PC-3 (cell line): ENCODE measurements at regions not wholly inside any gene's neighbourhood (a gene's known extent, or its start where the extent isn't known, plus 50 kb on each side); places are given as distances from the start of the nearest gene placed in this dataset.

Experiments
- ATAC-seq: fragments of 200-7000 bp; cut with Tn5 transposase; 2 replicates; pipeline ENCODE4 v1.9.1; 2020; ENCODE audit warnings: mild to moderate bottlenecking, moderate library complexity
- BruUV-seq: library from RNA; stranded (reverse); fragments of 400-500 nt; replicated peaks from 2 replicates; lab custom pipeline; 2021; lab: Mats Ljungman, UMichigan
- CTCF ChIA-PET: fragments of 300-600 bp; sonication (Branson Sonifier 250); formaldehyde crosslinking; loops from one replicate; lab custom pipeline; 2022; ENCODE audit warnings: antibody characterized with exemption; lab: Charles Lee
- POLR2A ChIA-PET: fragments of 300-600 bp; sonication (Branson Sonifier 250); formaldehyde crosslinking; loops from one replicate; lab custom pipeline; 2022; ENCODE audit warnings: antibody characterized with exemption; ENCODE audit not compliant: unreplicated experiment; lab: Charles Lee
- DNase-seq: peaks from one replicate; pipeline ENCODE4 v3.0.0-alpha.2; 2015
- H2AFZ ChIP-seq: fragments of 300-600 bp; sonication (generic); 2 replicates; pipeline ENCODE4 v1.6.0; 2016; ENCODE audit warnings: antibody characterized with exemption, low read length
- H3F3A ChIP-seq: fragments of 300-600 bp; sonication (generic); one replicate; pipeline ENCODE4 v1.6.0; 2017; ENCODE audit warnings: antibody characterized with exemption, low read length, control low read depth, mild to moderate bottlenecking; ENCODE audit not compliant: unreplicated experiment
- H3K27ac ChIP-seq: fragments of 300-600 bp; sonication (generic); 2 replicates; pipeline ENCODE4 v1.5.1; 2016; ENCODE audit warnings: mild to moderate bottlenecking, low read length
- H3K27me3 ChIP-seq: fragments of 300-600 bp; sonication (generic); 2 replicates; pipeline ENCODE4 v1.6.1; 2016; ENCODE audit warnings: low read length, mixed read lengths
- H3K36me3 ChIP-seq: fragments of 300-600 bp; sonication (generic); 2 replicates; pipeline ENCODE4 v1.6.1; 2016; ENCODE audit warnings: low read depth, mixed run types, low read length, mixed read lengths
- H3K4me1 ChIP-seq: fragments of 300-600 bp; sonication (generic); 2 replicates; pipeline ENCODE4 v1.5.1; 2016; ENCODE audit warnings: low read length; ENCODE audit not compliant: insufficient read depth
- H3K4me2 ChIP-seq: fragments of 300-600 bp; sonication (generic); 2 replicates; pipeline ENCODE4 v1.6.0; 2016; ENCODE audit warnings: low read length
- H3K4me3 ChIP-seq: fragments of 300-600 bp; sonication (generic); 2 replicates; pipeline ENCODE4 v1.5.1; 2016; ENCODE audit warnings: mild to moderate bottlenecking, low read length, mixed read lengths
- H3K79me2 ChIP-seq: fragments of 300-600 bp; sonication (generic); 2 replicates; pipeline ENCODE4 v1.6.1; 2017; ENCODE audit warnings: low read length, mixed read lengths
- H3K9ac ChIP-seq: fragments of 300-600 bp; sonication (generic); 2 replicates; pipeline ENCODE4 v1.6.0; 2016; ENCODE audit warnings: mild to moderate bottlenecking, low read length
- H3K9me2 ChIP-seq: fragments of 300-600 bp; sonication (generic); replicated peaks from 2 replicates; pipeline ENCODE4 v1.6.1; 2016; ENCODE audit warnings: mixed run types, low read length, mixed read lengths
- H3K9me3 ChIP-seq: fragments of 300-600 bp; sonication (generic); 2 replicates; pipeline ENCODE4 v1.6.1; 2016; ENCODE audit warnings: low read length, mixed read lengths
- H4K20me1 ChIP-seq: fragments of 300-600 bp; sonication (generic); 2 replicates; pipeline ENCODE4 v1.6.1; 2016; ENCODE audit warnings: low read length, mixed read lengths
- EZH2 ChIP-seq: fragments of 300-600 bp; sonication (generic); IDR thresholded peaks from one replicate; pipeline ENCODE4 v1.6.1; 2017; ENCODE audit warnings: antibody characterized with exemption, mild to moderate bottlenecking, low read length; ENCODE audit not compliant: unreplicated experiment
- EZH2phosphoT487 ChIP-seq: fragments of 300-600 bp; sonication (generic); IDR thresholded peaks from 2 replicates; pipeline ENCODE4 v1.6.1; 2018; ENCODE audit warnings: mild to moderate bottlenecking, antibody characterized with exemption, low read length, borderline replicate concordance
- intact Hi-C: fragments of 100-400 bp; cut with micrococcal nuclease; formaldehyde crosslinking; loops from 2 replicates; pipeline ENCODE4 v1.9.0; 2023
- TF ChIP-seq, protein P1 (sequence below): fragments of 300-600 bp; sonication (generic); conservative IDR thresholded peaks from 2 replicates; pipeline ENCODE4 v1.5.1; 2017; ENCODE audit warnings: antibody characterized with exemption, low read depth, mild to moderate bottlenecking, low read length

DNA sequence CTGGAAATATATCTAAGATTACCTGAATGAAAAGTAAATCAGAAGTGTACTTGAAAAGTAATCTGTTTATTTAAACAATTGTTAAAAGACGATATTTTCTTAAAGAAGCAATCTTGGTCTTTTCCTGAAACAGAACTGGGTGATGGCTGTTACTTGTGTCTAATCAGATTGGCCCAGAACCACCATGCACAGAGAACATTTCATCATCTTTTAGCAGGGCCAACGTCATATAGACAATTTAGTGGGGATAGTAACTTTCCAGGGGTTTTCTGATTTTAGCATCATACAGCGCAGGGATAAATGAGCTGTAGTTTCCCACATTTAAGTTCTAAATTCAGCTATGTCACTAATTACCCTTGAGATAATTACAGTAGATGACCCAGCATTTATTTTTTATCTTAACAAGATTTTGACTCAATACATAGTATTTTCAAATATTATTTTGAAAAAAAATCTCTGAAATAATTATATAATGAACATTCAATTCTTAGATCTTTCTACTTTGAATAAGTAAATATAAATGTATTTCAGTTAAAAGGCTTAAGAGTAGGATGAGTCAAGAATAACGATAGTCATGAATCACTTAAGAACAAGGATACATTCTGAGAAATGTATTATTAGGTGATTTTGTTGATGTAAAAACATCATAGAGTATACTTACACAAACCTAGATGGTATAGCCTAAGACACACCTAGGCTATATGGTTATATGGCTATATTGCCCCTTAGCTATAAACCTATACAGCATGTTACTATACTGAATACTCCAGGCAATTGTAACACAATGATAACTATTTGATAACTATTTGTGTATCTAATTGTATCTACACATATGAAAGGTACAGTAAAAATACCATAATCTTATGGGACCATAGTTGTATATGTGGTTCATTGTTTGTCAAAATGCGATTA lies 103.8 kb upstream of the MME start:
- DNase-seq: no peak
- ATAC-seq: no peak
- H2AFZ ChIP-seq: no peak overlapping the region
- no peaks in the 10 kb centered on the region for H3F3A ChIP-seq
- no peak overlapping the region for H3K9ac ChIP-seq
- CTCF ChIA-PET: interaction anchor here (0.6 kb wide), 1 partner anchor 126 kb away, joined by 3 read pairs; no protein-coding TSS in a partner anchor
- H3K4me3 ChIP-seq: no peak overlapping the region
- H4K20me1 ChIP-seq: no peaks in the 10 kb centered on the region
- no peaks in the 10 kb centered on the region for H3K9me3 ChIP-seq
- TF ChIP-seq EZH2: no peak
- TF ChIP-seq, protein P1, sequence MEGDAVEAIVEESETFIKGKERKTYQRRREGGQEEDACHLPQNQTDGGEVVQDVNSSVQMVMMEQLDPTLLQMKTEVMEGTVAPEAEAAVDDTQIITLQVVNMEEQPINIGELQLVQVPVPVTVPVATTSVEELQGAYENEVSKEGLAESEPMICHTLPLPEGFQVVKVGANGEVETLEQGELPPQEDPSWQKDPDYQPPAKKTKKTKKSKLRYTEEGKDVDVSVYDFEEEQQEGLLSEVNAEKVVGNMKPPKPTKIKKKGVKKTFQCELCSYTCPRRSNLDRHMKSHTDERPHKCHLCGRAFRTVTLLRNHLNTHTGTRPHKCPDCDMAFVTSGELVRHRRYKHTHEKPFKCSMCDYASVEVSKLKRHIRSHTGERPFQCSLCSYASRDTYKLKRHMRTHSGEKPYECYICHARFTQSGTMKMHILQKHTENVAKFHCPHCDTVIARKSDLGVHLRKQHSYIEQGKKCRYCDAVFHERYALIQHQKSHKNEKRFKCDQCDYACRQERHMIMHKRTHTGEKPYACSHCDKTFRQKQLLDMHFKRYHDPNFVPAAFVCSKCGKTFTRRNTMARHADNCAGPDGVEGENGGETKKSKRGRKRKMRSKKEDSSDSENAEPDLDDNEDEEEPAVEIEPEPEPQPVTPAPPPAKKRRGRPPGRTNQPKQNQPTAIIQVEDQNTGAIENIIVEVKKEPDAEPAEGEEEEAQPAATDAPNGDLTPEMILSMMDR: no peak
- H3K4me1 ChIP-seq: peaks cover 5% of the 10 kb centered on the region; the same call in 1 of the 2 replicates
- H3K36me3 ChIP-seq: no peaks in the 10 kb centered on the region
- H3K9me2 ChIP-seq: no peaks in the 10 kb centered on the region
- no peaks in the 10 kb centered on the region for H3K27me3 ChIP-seq
- POLR2A ChIA-PET: no interaction called here
- intact Hi-C loops: no loop called here
- H3K79me2 ChIP-seq: no peaks in the 10 kb centered on the region
- H3K4me2 ChIP-seq: no peak overlapping the region
- no TSS peak for BruUV-seq
- no peak overlapping the region for H3K27ac ChIP-seq

DNA sequence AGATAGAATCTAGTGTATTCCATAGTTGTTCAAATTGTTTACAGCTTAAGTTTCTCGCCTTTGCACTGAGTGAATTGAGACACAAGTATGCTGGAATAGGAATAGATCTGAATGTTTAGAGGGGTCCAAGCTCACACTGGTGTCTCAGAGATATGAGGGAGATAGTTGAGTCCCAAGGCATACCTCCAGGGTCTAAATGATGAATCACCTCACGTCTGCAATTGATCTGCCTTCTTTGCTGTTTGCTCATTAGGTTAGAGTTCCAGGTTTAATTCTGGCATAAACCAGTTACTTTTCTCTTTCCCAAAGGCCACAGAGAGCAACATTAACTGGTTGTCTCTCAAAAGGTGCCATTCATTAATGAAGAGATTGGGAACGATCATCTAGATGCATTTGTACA lies 106.3 kb upstream of the MME start:
- intact Hi-C loops: no loop called here
- no peak for TF ChIP-seq EZH2phosphoT487
- TF ChIP-seq, protein P1: no peak
- no peak for TF ChIP-seq EZH2
- H3K9me2 ChIP-seq: no peaks in the 10 kb centered on the region
- H3K79me2 ChIP-seq: no peaks in the 10 kb centered on the region
- no peak overlapping the region for H3K27ac ChIP-seq
- no peak overlapping the region for H2AFZ ChIP-seq
- no peak overlapping the region for H3K9ac ChIP-seq
- CTCF ChIA-PET: no interaction called here
- DNase-seq: no peak
- BruUV-seq: no TSS peak
- peaks cover 9% of the 10 kb centered on the region; the same call in 1 of the 2 replicates for H3K4me1 ChIP-seq
- H3K4me3 ChIP-seq: no peak overlapping the region
- POLR2A ChIA-PET: no interaction called here
- no peaks in the 10 kb centered on the region for H3K36me3 ChIP-seq
- H3K27me3 ChIP-seq: no peaks in the 10 kb centered on the region
- no peak for ATAC-seq
- no peak overlapping the region for H3K4me2 ChIP-seq
- no peaks in the 10 kb centered on the region for H3F3A ChIP-seq
- H4K20me1 ChIP-seq: no peaks in the 10 kb centered on the region
- no peaks in the 10 kb centered on the region for H3K9me3 ChIP-seq

DNA sequence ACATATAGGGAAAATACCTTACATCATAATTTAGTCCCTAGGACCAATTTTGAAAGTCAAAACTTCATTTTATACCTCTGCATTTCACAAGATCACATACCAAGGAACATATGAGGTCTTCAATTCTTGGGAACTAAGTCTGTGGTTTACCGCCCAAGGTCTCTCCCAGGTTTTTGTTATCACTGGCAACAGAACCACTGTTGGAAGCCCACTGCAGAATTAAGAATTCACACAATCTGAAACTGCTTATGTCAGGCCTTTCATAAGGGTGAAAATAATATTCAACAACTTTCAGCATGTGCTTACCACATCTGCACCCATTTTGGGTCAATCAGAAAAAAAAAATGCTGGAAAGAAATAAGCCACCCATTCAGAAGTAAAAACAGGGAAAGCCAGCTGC lies 107.2 kb upstream of the MME start:
- ATAC-seq: no peak
- ChIA-PET POLR2A (no interaction called here), CTCF (no interaction called here)
- Histone ChIP-seq H3K27ac (no peak overlapping the region), H3K27me3 (no peaks in the 10 kb centered on the region), H2AFZ (no peak overlapping the region), H3K9me3 (no peaks in the 10 kb centered on the region), H3K36me3 (no peaks in the 10 kb centered on the region), H3K9ac (no peak overlapping the region), H4K20me1 (no peaks in the 10 kb centered on the region), H3K9me2 (no peaks in the 10 kb centered on the region), H3K4me2 (no peak overlapping the region), H3K79me2 (no peaks in the 10 kb centered on the region), H3F3A (no peaks in the 10 kb centered on the region), H3K4me3 (no peak overlapping the region), H3K4me1 (peaks cover 9% of the 10 kb centered on the region; the same call in 1 of the 2 replicates)
- TF ChIP-seq EZH2 (no peak), EZH2phosphoT487 (no peak)
- TF ChIP-seq, protein P1: no peak
- DNase-seq: no peak
- intact Hi-C loops: no loop called here
- BruUV-seq: no TSS peak
